DND-41 (cell line): ENCODE measurements at regions not wholly inside any gene's neighbourhood (a gene's known extent, or its start where the extent isn't known, plus 50 kb on each side); places are given as distances from the start of the nearest gene placed in this dataset.

Source experiments
- EZH2 ChIP-seq: IDR thresholded peaks from 3 replicates; pipeline ENCODE4 v1.6.1; 2012; ENCODE audit warnings: borderline replicate concordance, low read depth, mild to moderate bottlenecking, moderate library complexity, low read length, inconsistent platforms; ENCODE audit not compliant: severe bottlenecking
- TF ChIP-seq, protein P1 (sequence below): IDR thresholded peaks from 2 replicates; pipeline ENCODE4 v1.5.1; 2012; ENCODE audit warnings: borderline replicate concordance, low read length, moderate library complexity, mild to moderate bottlenecking; ENCODE audit not compliant: poor library complexity, severe bottlenecking; ENCODE audit errors: extremely low read depth

DNA sequence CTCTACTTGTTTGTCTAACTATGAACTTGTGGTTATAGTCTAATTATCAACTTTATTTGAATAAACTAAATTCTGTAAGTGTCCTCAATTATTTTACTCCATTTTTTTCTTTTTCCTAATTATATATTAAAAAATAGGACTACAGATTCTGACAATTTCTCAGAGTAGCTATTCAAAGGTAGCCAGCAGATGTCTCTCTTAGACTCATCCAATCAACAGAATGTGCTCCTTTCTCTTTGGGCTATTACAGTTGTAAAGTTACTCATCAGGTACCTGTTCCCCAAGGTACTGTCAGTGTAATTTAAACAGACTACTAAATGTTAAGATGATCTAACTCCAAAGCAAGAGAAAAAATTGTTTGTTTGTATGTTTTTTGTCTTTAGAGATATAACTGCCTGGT, 248.6 kb downstream of the PCDH18 start:
- TF ChIP-seq, protein P1, sequence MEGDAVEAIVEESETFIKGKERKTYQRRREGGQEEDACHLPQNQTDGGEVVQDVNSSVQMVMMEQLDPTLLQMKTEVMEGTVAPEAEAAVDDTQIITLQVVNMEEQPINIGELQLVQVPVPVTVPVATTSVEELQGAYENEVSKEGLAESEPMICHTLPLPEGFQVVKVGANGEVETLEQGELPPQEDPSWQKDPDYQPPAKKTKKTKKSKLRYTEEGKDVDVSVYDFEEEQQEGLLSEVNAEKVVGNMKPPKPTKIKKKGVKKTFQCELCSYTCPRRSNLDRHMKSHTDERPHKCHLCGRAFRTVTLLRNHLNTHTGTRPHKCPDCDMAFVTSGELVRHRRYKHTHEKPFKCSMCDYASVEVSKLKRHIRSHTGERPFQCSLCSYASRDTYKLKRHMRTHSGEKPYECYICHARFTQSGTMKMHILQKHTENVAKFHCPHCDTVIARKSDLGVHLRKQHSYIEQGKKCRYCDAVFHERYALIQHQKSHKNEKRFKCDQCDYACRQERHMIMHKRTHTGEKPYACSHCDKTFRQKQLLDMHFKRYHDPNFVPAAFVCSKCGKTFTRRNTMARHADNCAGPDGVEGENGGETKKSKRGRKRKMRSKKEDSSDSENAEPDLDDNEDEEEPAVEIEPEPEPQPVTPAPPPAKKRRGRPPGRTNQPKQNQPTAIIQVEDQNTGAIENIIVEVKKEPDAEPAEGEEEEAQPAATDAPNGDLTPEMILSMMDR: no peak
- TF ChIP-seq EZH2: no peak
